BLaER1 (cell line): ENCODE measurements at regions not wholly inside any gene's neighbourhood (a gene's known extent, or its start where the extent isn't known, plus 50 kb on each side); places are given as distances from the start of the nearest gene placed in this dataset.

Experiments
- H3K27ac ChIP-seq: shearing (Covaris generic); formaldehyde crosslinking; 2 replicates; pipeline ENCODE4 v1.8.1; 2022
- H3K27me3 ChIP-seq: shearing (Covaris generic); formaldehyde crosslinking; 2 replicates; pipeline ENCODE4 v1.8.1; 2022
- H3K36me3 ChIP-seq: shearing (Covaris generic); formaldehyde crosslinking; 2 replicates; pipeline ENCODE4 v1.8.1; 2022
- H3K4me1 ChIP-seq: shearing (Covaris generic); formaldehyde crosslinking; 2 replicates; pipeline ENCODE4 v1.8.1; 2022
- H3K4me2 ChIP-seq: shearing (Covaris generic); formaldehyde crosslinking; 2 replicates; pipeline ENCODE4 v1.8.1; 2022
- H3K4me3 ChIP-seq: shearing (Covaris generic); formaldehyde crosslinking; 2 replicates; pipeline ENCODE4 v1.8.1; 2022
- H3K9ac ChIP-seq: shearing (Covaris generic); formaldehyde crosslinking; 2 replicates; pipeline ENCODE4 v1.8.1; 2022
- H3K9me3 ChIP-seq: shearing (Covaris generic); formaldehyde crosslinking; 2 replicates; pipeline ENCODE4 v1.8.1; 2022
- H4K20me1 ChIP-seq: shearing (Covaris generic); formaldehyde crosslinking; 2 replicates; pipeline ENCODE4 v1.8.1; 2022
- Cebpa-rat ChIP-seq: shearing (Covaris generic); IDR thresholded peaks from 2 replicates; pipeline ENCODE4 v1.8.1; 2022

- no peak overlapping the region for H3K4me3 ChIP-seq
- H3K9me3 ChIP-seq = no peaks in the 10 kb centered on the region
- H3K36me3 ChIP-seq = no peaks in the 10 kb centered on the region
- no peaks in the 10 kb centered on the region for H3K27me3 ChIP-seq
- H3K4me2 ChIP-seq = no peak overlapping the region
- no peak overlapping the region for H3K9ac ChIP-seq
- no peaks in the 10 kb centered on the region for H4K20me1 ChIP-seq
- TF ChIP-seq Cebpa-rat = no peak
- H3K4me1 ChIP-seq = no peaks in the 10 kb centered on the region
- no peak overlapping the region for H3K27ac ChIP-seq
Measured at GRCh38 chr2:239567786-239568185, 167.0 kb upstream of the HDAC4 start.

DNA sequence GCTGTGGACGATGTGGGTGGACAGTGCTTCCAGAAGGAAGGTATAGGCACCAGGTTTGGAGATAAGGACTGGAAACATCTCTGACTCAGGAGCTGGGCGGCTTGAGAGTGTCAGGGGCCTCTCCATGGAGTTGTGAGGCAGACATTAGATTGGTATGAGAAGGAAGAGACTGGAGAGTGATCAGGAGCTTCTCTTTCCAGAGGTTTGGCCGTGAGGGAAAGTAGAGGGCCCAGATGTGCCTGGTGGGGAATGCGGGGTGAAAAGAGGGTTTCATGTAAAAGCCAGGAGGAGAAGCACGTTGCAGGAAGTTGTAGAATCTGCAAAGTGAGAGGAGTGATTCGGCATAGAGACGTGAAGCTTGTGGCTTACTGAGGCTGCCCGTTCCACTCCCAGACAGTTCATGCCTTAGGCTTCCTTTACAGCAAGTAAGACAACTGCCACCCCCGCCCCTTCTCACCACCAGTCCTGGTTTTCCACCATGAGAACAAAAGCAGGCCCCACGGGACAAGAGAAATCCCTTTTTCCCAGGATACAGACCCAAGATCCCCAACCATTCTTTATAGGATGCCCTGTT lies 166.3 kb upstream of the HDAC4 start:
- Histone ChIP-seq H3K4me1 (no peaks in the 10 kb centered on the region), H3K9me3 (no peaks in the 10 kb centered on the region), H3K4me3 (no peak overlapping the region), H3K4me2 (no peak overlapping the region), H3K36me3 (no peaks in the 10 kb centered on the region), H4K20me1 (no peaks in the 10 kb centered on the region), H3K9ac (no peak overlapping the region), H3K27me3 (no peaks in the 10 kb centered on the region), H3K27ac (no peak overlapping the region)
- TF ChIP-seq Cebpa-rat = no peak

DNA sequence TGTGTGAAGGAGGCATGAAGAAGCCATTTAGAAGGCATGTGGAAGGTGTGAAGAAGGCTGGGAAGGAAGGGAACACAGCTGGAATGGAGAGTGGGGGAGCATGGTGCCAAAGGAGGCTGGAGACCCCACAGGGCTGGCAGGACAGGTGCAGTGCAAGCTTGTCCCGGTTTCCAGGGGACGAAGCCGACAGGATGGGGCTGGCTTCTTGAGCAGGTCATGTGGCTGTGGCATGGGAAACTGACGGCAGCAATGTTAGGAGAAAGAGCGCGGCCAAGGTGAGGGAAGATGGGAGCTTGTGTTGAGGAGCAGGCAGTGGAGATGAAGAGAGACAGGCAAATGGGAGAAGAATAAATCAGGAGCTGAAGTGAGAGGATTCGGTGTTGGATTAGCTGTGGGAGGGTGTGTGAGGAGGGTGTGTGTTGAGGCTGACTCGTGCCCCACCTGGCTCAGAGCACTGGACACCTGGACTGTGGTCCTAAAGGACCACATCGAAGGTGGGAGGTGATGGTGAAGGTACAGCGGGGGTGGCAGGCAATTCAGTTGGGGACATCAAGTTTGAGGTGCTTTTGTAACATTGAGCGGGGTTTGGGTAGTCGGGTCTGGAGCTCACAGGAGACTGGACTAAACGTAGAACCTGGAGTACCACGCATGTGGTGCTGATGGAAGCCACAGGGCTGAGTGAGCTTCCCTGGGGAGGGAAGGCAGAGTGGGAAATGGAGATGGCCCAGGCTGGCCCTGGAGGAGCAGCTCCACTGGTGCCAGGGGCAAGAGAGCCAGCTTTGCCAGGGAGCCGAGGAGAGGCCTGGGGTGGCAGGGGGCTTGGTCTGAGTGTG lies 165.6 kb upstream of the HDAC4 start:
- H3K4me3 ChIP-seq = no peak overlapping the region
- H3K27ac ChIP-seq = no peak overlapping the region
- H3K9ac ChIP-seq = no peak overlapping the region
- H3K4me1 ChIP-seq = no peaks in the 10 kb centered on the region
- no peaks in the 10 kb centered on the region for H3K27me3 ChIP-seq
- no peaks in the 10 kb centered on the region for H3K9me3 ChIP-seq
- H3K4me2 ChIP-seq = no peak overlapping the region
- no peaks in the 10 kb centered on the region for H3K36me3 ChIP-seq
- TF ChIP-seq Cebpa-rat = no peak
- no peaks in the 10 kb centered on the region for H4K20me1 ChIP-seq

GRCh38 chr2:239564587-239564986 lies 163.8 kb upstream of the HDAC4 start:
- Histone ChIP-seq H3K4me1 (no peaks in the 10 kb centered on the region), H3K4me3 (no peak overlapping the region), H3K4me2 (no peak overlapping the region), H3K36me3 (no peaks in the 10 kb centered on the region), H3K27ac (no peak overlapping the region), H4K20me1 (no peaks in the 10 kb centered on the region), H3K27me3 (no peaks in the 10 kb centered on the region), H3K9me3 (no peaks in the 10 kb centered on the region), H3K9ac (no peak overlapping the region)
- no peak for TF ChIP-seq Cebpa-rat

DNA sequence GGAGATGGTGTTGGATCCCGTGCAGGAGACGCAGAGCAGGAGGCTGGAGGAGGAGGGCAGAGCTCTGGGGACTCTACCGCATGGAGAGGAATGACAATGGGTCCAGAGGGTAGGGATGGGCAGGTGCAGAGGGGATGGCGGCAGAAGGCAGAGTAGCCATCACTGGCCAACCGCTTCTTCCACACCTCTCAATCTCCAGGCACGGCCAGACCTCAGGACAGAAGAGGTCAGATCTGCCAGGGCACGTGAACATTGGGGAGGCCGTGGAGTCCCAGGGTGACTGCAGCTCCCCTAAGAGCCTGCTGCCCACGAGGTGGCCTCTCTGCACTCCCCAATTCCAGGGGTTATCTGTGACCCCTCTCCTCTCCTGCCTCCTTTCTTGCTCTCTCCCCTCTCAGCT lies 162.7 kb upstream of the HDAC4 start:
- H3K27ac ChIP-seq = no peak overlapping the region
- H3K9me3 ChIP-seq = no peaks in the 10 kb centered on the region
- H3K4me3 ChIP-seq = no peak overlapping the region
- H3K4me2 ChIP-seq = no peak overlapping the region
- H3K36me3 ChIP-seq = no peaks in the 10 kb centered on the region
- no peaks in the 10 kb centered on the region for H3K4me1 ChIP-seq
- H3K9ac ChIP-seq = no peak overlapping the region
- H4K20me1 ChIP-seq = no peaks in the 10 kb centered on the region
- no peak for TF ChIP-seq Cebpa-rat
- no peaks in the 10 kb centered on the region for H3K27me3 ChIP-seq

GRCh38 chr2:239561446-239562001 lies 160.7 kb upstream of the HDAC4 start:
- H3K4me1 ChIP-seq = no peaks in the 10 kb centered on the region
- no peak for TF ChIP-seq Cebpa-rat
- H3K27me3 ChIP-seq = no peaks in the 10 kb centered on the region
- H4K20me1 ChIP-seq = no peaks in the 10 kb centered on the region
- H3K9ac ChIP-seq = no peak overlapping the region
- no peak overlapping the region for H3K4me2 ChIP-seq
- no peak overlapping the region for H3K27ac ChIP-seq
- H3K36me3 ChIP-seq = no peaks in the 10 kb centered on the region
- no peaks in the 10 kb centered on the region for H3K9me3 ChIP-seq
- H3K4me3 ChIP-seq = no peak overlapping the region

GRCh38 chr2:239559417-239560261 lies 158.8 kb upstream of the HDAC4 start:
- Histone ChIP-seq H3K4me2 (no peak overlapping the region), H3K27me3 (no peaks in the 10 kb centered on the region), H3K27ac (no peak overlapping the region), H3K9ac (no peak overlapping the region), H3K9me3 (no peaks in the 10 kb centered on the region), H3K4me1 (peaks cover 9% of the 10 kb centered on the region), H4K20me1 (no peaks in the 10 kb centered on the region), H3K4me3 (no peak overlapping the region), H3K36me3 (no peaks in the 10 kb centered on the region)
- TF ChIP-seq Cebpa-rat = no peak

- Histone ChIP-seq H3K9me3 (no peaks in the 10 kb centered on the region), H3K36me3 (no peaks in the 10 kb centered on the region), H4K20me1 (no peaks in the 10 kb centered on the region), H3K4me2 (no peak overlapping the region), H3K27ac (no peak overlapping the region), H3K9ac (no peak overlapping the region), H3K27me3 (no peaks in the 10 kb centered on the region), H3K4me3 (no peak overlapping the region), H3K4me1 (peaks cover 11% of the 10 kb centered on the region)
- no peak for TF ChIP-seq Cebpa-rat
Measured at GRCh38 chr2:239558661-239559060, 157.8 kb upstream of the HDAC4 start.

GRCh38 chr2:239557516-239557915 lies 156.7 kb upstream of the HDAC4 start:
- H3K36me3 ChIP-seq = no peaks in the 10 kb centered on the region
- no peaks in the 10 kb centered on the region for H3K9me3 ChIP-seq
- H3K9ac ChIP-seq = no peak overlapping the region
- no peak overlapping the region for H3K4me2 ChIP-seq
- H3K4me1 ChIP-seq = peaks cover 16% of the 10 kb centered on the region
- TF ChIP-seq Cebpa-rat = no peak
- H4K20me1 ChIP-seq = no peaks in the 10 kb centered on the region
- H3K27me3 ChIP-seq = no peaks in the 10 kb centered on the region
- no peak overlapping the region for H3K4me3 ChIP-seq
- no peak overlapping the region for H3K27ac ChIP-seq

- no peak overlapping the region for H3K4me2 ChIP-seq
- no peak overlapping the region for H3K27ac ChIP-seq
- H3K4me3 ChIP-seq = no peak overlapping the region
- H3K27me3 ChIP-seq = no peaks in the 10 kb centered on the region
- no peak overlapping the region for H3K9ac ChIP-seq
- no peak for TF ChIP-seq Cebpa-rat
- H4K20me1 ChIP-seq = no peaks in the 10 kb centered on the region
- peaks cover 19% of the 10 kb centered on the region for H3K4me1 ChIP-seq
- no peaks in the 10 kb centered on the region for H3K9me3 ChIP-seq
- H3K36me3 ChIP-seq = no peaks in the 10 kb centered on the region
Measured at GRCh38 chr2:239555571-239555905, 154.7 kb upstream of the HDAC4 start.
